ENCODE measurements at regions not wholly inside any gene's neighbourhood (a gene's known extent, or its start where the extent isn't known, plus 50 kb on each side); places are given as distances from the start of the nearest gene placed in this dataset.
"Not testable (repeated sequence)": the region's sequence is repeated elsewhere in the genome, so short reads cannot be mapped to it uniquely, and the experiment has no call there.

DNA sequence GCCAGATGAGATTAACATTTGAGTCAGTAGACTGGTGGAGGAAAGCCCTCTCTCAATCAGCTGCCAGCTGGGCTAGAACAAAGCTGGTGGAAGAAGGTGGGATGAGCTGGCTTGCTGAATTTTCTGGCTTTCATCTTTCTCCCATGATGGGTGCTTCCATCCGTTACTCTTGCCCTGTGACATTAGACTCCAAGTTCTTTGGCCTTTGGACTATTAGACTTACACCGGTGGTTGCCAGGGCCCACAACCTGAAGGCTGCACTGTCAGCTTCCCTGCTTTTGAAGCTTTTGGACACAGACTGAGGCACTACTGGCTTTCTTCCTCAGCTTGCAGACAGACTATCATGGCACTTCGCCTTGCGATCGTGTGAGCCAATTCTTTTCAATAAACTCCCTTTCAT, 642.7 kb downstream of the TAF11L14 start:
- DNase-seq: no peak

DNA sequence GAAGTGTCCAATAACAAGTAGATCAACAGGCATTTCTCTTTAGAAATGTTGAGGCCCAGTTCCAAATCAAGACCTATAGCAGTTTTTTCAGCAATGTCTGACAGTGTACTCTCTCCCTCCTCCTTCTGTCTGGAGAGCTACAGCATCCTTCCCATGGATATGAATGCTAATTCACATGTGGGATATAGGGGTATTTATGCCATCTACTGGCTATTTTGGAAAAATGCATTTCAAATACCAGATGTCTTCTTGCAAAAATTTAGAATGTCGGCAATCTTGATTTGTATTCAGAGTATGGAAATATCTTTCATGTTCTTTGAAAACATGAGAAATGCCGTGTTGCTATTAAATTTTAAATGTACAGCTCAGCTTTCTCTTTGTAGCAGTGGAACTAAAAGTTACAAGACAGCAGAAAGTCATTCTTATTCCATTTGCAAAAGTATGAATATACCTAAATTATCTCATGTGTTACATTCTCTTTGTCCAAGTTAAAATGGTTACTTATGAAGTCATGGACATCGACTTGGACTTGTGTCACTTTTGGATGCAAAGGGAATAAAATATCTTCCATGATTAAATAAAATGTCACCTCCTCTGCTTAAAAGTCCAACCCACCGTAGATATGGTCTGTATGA, 647.8 kb downstream of the TAF11L14 start:
- no peak for DNase-seq

DNA sequence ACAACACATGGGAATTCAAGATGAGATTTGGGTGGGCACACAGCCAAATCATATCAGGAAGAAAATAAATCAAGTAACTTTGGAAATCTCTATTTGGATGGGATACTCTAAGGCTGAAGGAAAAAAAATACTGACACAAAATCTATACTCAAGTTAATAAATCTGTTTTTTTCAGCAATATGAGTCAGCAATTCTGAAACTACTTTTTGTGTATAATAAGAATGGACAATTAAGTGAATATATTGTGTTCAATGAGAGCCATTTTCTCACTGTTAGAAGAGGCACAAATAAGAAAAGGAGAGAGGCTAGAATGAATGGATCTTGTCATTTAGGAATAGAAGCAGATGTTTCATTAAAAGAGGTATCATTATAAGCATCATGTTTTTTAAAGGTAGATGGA, 651.0 kb downstream of the TAF11L14 start:
- no peak for DNase-seq

DNA sequence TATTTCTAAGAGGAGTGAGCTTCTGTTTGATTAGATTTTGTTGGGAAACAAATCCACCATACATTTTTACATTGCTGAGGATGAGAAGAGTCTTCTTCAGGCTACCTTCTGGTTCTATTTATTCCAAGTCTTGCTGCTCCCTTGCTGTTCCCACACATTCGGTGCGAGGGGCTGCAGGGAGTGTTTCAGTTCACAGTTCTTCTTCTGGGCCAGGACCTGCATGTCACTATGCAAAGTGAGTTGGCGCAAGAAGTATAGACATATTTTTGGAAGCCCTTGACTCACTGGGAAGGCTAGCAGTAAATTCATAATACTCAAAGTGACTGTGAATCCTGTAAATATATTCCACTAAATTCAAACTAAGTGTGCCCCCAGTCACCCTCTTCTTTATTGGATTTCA, 657.9 kb downstream of the TAF11L14 start:
- DNase-seq: no peak

DNA sequence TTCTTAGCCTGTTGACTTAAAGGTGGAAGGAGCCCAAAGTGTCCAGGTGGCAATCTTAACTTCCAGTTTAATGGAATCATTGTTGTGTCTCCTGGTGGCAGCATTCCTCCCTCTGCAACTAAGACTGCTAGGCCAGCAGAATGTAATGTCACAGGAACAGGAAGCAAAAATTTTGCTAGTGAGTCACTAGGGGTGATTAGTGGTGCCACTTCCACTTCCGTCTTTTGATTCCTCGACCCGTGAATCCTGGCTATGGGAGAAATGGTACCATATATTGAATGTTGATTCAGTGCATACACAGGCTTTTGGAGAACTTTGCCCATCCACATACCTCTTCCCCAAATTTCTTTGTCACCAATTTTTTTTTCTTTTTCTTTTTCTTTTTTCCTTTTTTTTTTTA, 661.4 kb downstream of the TAF11L14 start:
- DNase-seq: not testable (repeated sequence)

DNA sequence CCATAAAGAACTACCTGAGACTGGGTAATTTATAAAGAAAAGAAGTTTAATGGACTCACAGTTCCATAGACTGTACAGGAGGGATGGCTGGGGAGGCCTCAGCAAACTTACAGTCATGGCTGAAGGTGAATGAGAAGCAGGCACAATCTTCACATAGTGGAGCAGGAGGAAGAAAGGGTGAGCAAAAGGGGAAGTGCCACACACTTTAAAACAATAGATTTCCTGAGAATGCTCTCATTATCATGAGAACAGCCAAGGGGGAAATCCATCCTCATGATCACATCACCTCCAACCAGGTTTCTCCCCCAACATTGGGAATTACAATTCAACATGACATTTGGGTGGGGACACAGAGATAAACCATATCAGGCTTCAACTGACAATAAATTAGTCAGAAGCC, 664.9 kb downstream of the TAF11L14 start:
- no peak for DNase-seq

DNA sequence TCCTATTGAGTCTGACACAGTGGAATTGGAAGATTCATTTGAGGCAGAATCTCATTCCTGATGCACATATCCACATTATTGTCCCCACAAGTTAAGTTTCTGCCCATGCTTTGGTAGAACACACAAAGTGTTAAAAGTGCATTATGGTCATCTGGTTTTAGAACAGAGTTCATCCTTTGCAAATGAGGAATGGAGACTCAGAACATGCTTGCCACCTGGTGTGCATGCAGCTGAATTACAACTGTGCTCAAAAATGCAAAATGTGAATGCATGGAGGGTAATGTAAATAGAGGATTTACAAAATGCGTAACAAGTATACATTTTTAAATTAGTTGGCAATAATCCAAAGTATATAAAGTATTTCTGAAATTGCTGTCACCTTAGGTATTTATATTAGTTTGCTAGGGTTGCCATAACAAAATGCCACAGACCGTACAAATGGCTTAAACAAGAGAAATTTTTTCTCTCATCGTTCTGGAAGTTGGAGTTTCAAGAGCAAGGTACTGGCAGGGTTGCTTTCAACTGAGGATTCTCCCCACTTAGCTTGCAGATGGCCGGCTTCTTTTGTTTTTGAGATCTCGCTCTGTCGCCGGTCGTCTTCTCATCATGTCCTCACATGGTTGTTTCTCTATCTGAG, 671.1 kb downstream of the TAF11L14 start:
- DNase-seq: no peak

DNA sequence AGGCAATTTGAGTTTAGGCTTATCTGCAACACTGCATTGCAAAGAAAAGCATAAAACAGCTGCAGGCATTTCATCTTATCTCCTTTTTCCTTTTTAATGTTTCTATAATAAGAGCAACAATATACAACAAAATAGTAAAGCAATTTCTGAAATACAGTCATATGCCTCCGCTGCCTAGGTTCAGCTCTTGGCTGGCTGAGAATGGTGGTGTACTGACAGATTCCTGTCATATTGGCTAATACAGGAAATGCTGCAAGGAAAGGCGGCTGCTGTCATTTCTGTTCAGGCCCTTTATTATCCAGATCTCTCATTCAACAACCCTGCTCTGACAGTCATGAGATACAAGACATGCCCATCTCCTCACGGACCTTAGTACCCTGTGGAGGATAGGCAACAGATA, 677.0 kb downstream of the TAF11L14 start:
- DNase-seq: no peak

DNA sequence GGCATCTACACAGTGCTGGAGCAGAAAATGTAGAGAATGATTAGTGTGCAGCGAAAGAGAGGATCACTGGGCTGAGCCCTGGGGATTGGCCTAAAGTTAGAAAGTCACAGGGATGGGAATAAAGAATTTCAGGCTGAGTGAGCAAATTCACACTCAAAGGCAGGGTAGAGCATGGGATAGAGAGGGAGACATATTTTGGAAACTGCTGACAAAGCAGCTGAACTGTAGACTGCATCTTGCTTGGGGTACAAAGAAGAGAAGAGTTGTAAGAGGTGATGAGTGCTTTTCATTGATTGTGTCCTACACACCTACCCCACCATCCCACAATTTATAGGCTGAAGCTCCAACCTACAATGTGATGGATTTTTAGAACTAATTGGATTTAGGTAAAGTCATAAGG, 677.8 kb downstream of the TAF11L14 start:
- DNase-seq: no peak

DNA sequence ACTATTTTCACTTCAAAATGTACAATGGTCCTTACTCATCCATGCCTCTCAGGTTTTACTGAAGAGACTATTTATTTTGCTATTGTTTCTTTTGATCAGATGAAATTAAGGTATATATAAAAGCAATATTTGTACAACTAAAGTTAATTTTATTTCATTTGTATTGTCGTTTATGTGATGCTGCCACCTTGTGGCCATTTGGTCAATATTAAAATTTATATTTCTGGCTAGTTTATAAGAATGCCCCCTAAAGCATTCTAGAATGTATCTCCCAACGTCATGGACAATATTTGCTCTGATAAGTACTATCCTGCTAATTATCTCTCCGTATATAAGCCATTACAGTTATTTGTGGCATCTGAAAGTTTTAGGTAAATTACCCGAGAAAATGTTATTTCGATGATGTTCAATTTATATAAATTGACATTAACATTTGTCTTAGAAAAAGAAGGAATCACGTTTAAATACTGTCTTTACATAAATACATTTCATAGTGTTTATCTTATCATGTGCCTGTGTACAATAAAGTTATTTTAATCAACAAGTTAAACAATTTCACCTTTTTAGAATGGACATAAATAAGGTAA, 680.0 kb downstream of the TAF11L14 start:
- DNase-seq: no peak

DNA sequence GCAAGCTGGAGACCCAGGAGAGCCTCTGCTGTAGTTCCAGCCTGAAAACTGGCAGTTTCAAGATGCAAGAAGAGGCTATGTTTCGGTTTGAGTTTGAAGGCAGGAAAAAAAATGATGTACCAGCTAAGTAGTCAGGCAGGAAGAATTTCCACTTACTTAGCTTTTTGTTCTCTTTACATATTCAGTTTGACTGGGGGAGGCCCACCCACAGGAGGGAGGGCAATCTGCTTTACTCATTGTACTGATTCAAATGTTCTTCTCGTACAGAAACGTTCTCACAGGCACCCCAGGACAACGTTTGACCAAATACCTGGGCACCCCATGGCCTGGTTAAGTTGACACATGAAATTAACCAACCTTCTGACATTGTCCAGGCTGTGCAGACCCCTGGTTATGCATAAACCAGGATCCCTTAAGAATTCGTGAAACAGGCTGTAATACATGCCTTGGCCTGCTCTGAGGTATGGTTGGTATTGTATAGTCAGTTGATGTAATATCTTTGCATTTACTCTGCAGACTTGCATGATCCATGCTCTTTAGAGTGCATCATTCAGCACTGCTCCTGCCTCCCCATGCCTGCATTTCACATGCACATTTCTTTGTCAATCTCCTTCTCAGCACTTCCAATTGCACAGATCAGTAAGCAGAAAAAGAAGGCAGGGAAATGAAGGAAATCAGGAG, 687.1 kb downstream of the TAF11L14 start:
- DNase-seq: no peak

DNA sequence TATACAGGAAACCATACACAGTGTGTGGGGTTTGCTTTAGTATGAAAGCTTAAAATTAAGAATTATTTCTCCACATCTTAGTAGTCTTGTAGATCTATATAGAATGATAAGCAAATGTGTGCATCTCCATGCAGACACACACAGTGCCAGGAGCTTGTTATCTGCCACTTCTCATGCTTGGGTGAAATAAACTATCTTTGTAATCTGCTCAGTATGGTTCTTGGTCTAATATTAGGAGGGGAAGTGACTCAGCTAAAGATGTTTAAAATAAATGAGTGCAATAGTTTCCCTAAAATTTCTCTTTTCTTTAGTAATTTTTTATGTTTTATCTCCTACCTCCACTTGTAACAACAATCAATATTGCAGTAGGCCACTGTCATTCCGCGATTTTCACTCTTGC, 689.6 kb downstream of the TAF11L14 start:
- DNase-seq: no peak

DNA sequence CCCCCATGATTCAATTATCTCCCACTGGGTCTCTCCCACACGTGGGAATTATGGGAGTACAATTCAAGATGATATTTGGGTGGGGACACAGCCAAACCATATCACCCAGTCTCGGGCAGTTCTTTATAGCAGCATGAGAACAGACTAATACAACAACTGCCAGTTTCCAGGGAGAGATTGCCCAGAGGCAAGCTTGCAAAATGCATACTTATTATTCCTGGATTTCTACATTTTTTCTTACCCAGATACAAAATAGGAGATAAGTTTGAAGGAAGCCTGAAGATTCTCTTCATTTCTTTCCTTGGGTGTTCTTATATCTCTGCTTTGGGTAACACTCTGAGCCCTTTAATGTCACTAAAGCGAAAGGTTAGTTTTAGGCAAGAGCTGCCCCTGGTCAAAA, 691.2 kb downstream of the TAF11L14 start:
- no peak for DNase-seq

DNA sequence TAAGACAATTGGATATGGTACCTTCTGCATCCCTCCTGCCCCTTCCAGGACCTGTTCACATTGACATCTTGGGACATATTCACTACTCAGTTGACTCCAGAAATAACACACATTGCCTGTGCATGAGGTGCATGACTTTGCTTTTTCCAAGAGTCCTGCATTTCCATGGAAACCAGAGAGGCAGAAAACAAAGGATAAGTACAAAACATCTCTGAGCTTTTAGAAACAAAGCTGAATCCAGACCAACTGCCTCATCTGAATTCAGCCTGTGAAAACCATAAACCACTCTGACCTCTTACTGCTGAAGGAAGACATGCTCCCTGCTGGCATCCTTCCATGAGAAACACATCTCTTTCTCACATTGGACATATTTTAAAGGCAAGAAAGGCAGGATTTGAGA, 695.1 kb downstream of the TAF11L14 start:
- DNase-seq: no peak

DNA sequence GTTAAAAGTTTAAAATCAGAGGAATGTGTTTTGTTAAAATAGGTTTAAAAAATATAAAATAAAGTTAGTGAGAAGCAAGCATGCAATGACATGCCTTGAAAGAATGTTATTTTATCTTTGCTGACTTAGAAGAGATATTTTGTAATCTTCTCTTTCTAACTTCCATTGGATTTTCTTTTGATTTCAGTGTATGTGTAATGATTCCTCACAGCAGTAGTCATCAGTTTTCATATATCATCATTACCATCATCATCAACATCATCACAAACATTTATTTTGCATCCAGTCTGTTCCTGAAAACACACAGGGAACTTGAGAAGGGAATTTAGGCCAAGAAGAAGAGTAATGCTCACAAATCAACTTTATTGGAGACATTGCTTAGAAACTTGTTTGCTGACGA, 699.6 kb downstream of the TAF11L14 start:
- no peak for DNase-seq

DNA sequence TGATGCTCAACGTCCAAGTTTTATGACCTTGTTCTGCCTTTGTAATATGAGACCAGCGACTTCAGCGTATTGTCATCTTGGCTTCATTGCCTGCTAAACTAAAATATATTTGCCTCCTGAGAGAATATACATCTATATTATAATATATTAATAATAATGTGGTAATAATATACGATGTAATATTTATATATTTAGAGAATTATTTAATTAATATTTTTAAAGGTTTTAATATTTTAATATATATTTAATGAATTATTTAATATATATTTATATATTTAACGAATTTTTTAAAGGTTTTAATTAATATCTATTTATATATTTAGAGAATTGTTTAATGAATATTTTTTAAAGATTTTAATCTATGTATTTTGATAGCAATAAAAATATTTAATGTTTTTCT, 700.7 kb downstream of the TAF11L14 start:
- DNase-seq: no peak

DNA sequence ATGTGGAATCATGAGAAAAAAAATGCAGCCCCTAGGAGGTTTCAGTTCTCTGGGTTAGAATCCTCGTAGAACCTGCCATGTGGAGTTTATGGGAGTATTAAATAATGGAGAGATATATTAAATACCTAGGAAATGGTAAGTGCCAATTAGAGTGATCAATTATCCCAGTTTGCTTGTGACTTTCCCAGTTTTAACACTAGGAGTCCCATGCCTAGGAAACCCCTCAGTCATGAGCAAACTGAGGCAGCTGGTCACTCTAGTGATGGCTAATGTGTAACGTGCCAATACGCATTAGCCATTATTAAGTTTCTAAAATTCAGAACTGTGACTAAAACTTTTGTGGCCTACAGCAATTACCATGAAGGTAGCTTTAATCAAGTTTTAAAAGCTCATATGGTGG, 720.6 kb downstream of the TAF11L14 start:
- no peak for DNase-seq

DNA sequence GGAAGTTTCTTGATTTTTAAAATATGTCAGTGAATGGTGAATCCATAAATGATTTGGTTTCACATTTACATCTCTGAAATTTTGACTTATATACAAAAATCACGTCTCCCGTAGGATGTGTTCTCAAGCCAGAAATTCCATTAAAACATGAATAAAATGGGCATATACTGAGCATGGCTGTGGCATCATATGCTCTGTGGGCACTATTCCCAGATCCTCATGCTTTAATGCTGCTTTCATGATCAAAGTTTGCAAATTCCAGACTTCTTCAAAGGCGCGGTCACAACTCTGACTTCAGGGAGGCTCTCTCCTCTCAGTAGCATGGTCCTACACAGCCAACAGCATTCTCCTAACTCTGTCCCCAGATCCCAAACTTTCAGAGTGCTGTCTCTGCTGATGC, 723.2 kb downstream of the TAF11L14 start:
- no peak for DNase-seq

DNA sequence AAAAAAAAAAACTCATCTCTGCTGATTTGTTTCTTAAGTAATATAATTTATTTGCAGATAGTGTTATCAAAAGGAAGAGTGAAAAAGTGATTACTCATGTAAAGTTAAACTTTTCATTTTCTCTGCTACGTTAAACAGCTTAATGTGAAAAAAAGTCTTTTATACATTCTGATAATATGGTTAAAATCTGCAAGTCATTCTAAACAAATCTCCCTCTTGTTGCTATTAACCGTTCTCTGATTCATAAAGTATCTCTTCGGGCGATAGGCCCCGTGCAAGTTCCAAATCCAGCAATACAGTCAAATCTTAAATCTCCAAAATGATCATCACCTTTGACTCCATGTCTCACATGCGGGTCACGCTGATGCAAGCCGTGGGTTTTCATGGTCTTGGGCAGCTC, 732.0 kb downstream of the TAF11L14 start:
- no peak for DNase-seq

DNA sequence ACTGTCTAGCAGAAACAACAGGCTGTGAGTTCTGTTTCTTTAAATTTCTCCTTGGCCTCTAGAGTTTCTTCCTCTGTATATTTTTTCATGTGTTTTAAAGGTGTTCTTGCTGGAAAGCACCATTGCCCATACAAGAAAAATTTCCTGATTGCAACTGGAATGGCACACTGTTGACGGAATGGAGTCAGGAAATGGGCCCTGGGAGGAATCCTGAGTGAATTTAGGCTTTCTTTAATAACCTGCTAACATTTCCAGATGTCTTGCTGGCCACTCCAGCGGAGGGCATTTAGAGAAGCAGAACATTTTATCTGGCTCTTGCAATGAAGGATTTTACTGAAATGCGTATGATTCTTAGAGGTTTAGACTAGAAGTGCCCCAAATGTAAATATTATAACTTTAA, 736.3 kb downstream of the TAF11L14 start:
- no peak for DNase-seq

DNA sequence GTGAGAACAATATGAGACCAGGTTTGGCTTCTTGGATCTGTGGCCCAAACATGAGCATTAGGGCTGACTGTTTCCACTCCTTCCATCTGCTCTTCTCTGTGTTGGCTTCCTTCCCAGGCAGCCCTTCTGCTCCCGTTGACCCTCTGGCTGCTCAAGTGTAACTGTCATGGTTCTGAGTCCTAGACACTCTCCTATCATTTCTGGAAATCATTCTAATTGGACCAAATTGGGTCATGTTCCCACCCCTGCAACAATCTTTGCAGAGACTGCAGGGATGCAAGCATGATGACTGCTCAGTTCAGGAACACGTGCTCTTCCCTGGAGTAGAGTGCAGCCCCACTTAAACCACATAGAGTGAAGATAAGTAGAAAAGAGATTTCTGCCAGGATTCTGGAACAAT, 741.4 kb downstream of the TAF11L14 start:
- no peak for DNase-seq

DNA sequence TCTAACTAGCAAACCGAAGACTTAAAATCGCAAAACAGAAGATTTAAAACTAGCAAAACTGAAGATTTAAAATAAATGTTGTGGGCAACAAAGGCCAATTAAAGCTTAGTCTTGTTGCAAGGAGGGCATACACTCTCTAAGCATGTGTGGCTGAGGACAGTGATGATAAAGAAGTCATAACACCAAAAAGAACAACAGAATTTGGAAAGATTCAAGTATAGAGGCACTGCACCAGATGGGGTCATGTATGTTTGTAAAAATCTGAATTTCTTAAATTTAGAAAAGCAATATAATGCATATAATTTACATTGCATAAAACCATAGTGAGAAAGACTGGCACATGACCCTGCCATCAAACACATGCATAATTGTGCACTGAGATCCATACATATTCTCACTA, 743.8 kb downstream of the TAF11L14 start:
- no peak for DNase-seq

DNA sequence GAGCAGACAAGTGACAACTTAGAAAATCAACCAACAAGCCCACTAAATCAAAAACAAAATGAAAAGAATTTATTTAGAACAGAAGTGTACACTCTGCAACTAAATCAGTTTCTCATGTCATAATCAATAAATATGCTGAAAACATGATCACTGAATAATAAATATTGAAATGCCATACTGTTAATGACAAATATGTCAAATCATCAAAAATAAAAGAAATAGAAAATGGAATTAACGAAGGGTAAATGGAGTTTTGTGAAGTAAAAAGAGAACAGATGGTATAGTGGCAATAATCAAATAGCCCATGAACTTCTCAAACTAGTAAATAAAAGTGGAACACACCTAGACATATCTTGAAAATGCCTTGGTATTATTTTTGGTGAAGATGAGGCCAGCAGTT, 744.9 kb downstream of the TAF11L14 start:
- no peak for DNase-seq

DNA sequence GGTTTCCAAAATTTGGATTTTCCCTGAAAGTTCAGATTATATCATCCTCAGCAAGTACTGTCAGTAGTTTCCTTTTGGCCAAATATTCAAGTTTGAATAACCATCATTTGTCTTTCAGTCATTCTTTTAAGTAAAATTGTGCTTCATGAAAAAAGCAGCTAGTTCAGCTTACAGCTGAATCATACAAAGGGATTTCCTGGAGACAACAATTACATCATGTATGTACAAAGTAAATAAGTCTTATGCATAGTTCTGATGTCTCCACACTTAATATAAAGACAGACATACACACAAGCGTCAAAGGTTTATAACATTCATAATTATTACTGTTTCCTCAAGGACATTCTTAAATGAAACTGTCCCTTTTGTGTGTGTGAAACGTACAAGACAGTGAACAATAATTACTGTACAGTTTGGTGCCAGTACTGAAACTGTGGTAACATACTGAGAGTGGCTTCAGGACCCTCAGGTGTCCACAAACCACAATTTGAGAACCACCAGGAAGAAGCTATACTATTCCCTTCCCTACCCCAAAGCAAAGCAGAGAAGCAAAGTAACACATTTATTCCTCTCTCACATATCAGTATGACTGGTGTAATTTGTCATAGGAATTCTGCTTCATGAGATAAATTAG, 746.6 kb downstream of the TAF11L14 start:
- no peak for DNase-seq

Data from stimulated activated CD4-positive, alpha-beta T cell treated with anti-CD3 and anti-CD28 coated beads, Interleukin-4, amount 100 ng/mL, for 24 hours (primary cell).